Myocyte (in vitro differentiated cells): ENCODE measurements at regions not wholly inside any gene's neighbourhood (a gene's known extent, or its start where the extent isn't known, plus 50 kb on each side); places are given as distances from the start of the nearest gene placed in this dataset.
"Not testable (repeated sequence)": the region's sequence is repeated elsewhere in the genome, so short reads cannot be mapped to it uniquely, and the experiment has no call there.

ENCODE experiments used
- DNase-seq: peaks from one replicate; pipeline ENCODE4 v3.0.0-alpha.2; 2012; ENCODE audit warnings: low read depth

DNA sequence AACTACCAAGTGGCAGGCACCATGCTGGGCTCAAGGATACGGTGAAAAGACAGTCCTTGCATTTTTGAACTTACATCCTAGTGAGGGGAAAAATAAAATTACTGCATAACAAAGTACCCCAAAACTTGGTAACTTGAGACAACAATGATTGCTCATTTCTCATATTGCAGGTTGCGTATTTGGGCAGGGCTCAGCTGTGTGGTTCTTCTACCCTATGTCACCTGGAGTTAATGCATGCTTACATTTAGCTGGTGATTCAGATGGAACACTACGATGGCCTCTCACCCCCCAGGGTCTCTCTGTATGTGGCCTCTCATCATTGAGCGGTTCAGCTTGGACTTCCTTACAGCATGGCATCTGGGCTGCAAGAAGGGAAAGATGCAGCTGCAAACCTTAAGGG is 60.7 kb upstream of the RBM19 start:
- DNase-seq, result no peak

DNA sequence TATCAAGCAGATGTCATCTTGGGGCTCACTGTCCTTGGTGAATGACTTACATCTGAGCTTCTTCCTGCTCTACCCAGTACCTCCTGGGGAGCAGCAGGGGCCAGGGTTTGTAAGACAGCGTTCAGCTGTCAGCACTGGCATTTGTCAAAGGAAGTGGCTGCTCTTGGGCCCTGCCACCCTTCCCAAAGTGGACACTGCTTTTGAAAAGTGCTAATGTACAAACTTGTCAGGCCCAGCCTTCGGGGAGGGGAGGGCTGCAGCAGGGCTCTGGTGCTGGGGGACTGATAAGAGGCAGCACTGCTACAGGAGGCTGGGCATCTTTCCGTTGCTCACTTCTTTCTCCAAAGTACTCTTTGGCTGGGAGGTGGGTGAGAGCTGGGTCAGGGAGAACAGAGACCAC is 59.8 kb upstream of the RBM19 start:
- no peak for DNase-seq

DNA sequence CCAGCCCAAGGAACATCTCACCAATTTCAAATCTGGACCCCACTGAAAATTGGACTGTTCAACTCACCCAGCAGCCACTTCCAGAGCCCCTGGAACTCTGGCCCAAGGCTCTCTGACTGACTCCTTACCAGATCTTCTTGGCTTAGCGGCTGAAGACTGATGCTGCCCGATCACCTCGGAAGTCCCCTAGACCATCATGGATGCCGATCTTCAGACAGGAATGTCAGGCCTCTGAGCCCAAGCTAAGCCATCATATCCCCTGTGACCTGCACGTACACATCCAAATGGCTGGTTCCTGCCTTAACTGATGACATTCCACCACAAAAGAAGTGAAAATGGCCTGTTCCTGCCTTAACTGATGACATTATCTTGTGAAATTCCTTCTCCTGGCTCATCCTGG is 56.0 kb upstream of the RBM19 start:
- DNase-seq, result not testable (repeated sequence)

DNA sequence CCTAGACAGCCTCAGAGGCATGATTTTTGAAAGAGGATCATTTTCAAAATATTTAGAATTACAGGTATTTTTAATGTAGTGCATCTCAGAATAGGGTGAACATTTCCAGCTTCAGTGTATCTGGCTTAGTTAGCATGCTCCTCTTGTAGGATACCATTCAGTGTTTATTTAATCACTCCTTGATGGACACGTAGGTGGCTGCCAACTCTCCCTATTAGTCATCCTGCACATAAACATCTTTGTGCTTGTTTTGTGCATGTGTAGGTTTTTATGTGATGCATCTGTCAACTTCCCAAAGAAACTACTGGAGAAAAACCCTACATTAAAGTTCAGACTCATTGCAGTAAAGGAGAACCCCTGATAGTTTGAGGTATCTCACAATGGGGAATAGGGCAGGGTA is 52.5 kb upstream of the RBM19 start:
- DNase-seq, result no peak
